ENCODE measurements at regions not wholly inside any gene's neighbourhood (a gene's known extent, or its start where the extent isn't known, plus 50 kb on each side); places are given as distances from the start of the nearest gene placed in this dataset.

GRCh38 chr11:15897211-15897960 lies 459.0 kb downstream of the SOX6 start:
- no peak for DNase-seq (ENCODE audit: low read depth, low spot score)

- no peak for DNase-seq (ENCODE audit: low read depth, low spot score)
Measured at GRCh38 chr11:15901054-15901453, 455.3 kb downstream of the SOX6 start.

GRCh38 chr11:15901790-15902189 lies 454.6 kb downstream of the SOX6 start:
- DNase-seq (ENCODE audit: low read depth, low spot score), result no peak

GRCh38 chr11:15903246-15903645 lies 453.1 kb downstream of the SOX6 start:
- no peak for DNase-seq (ENCODE audit: low read depth, low spot score)

GRCh38 chr11:15905366-15906104 lies 450.8 kb downstream of the SOX6 start:
- no peak for DNase-seq (ENCODE audit: low read depth, low spot score)

GRCh38 chr11:15906481-15907035 lies 449.8 kb downstream of the SOX6 start:
- no peak for DNase-seq (ENCODE audit: low read depth, low spot score)

- DNase-seq (ENCODE audit: low read depth, low spot score), result no peak
Measured at GRCh38 chr11:15907806-15908205, 448.5 kb downstream of the SOX6 start.

- DNase-seq (ENCODE audit: low read depth, low spot score), result no peak
Measured at GRCh38 chr11:15909937-15910598, 446.3 kb downstream of the SOX6 start.

GRCh38 chr11:15910761-15911160 lies 445.6 kb downstream of the SOX6 start:
- DNase-seq (ENCODE audit: low read depth, low spot score), result no peak

- DNase-seq (ENCODE audit: low read depth, low spot score), result no peak
Measured at GRCh38 chr11:15911377-15912044, 444.8 kb downstream of the SOX6 start.

GRCh38 chr11:15912291-15912690 lies 444.1 kb downstream of the SOX6 start:
- DNase-seq (ENCODE audit: low read depth, low spot score), result no peak

GRCh38 chr11:15912825-15913224 lies 443.5 kb downstream of the SOX6 start:
- no peak for DNase-seq (ENCODE audit: low read depth, low spot score)

GRCh38 chr11:15913261-15913660 lies 443.1 kb downstream of the SOX6 start:
- no peak for DNase-seq (ENCODE audit: low read depth, low spot score)

Measured in pulmonary artery endothelial cell (primary cell).